HEK293T (cell line): ENCODE measurements at regions not wholly inside any gene's neighbourhood (a gene's known extent, or its start where the extent isn't known, plus 50 kb on each side); places are given as distances from the start of the nearest gene placed in this dataset.

Experiments
- ARNT ChIP-seq: fragments of 450-650 bp; IDR thresholded peaks from 2 replicates; pipeline ENCODE4 v1.6.1; 2017; ENCODE audit warnings: mild to moderate bottlenecking
- BHLHE40 ChIP-seq: fragments of 450-650 bp; IDR thresholded peaks from 2 replicates; pipeline ENCODE4 v1.6.1; 2016; ENCODE audit warnings: mild to moderate bottlenecking, moderate library complexity, borderline replicate concordance
- CTBP1 ChIP-seq: fragments of 450-650 bp; IDR thresholded peaks from 2 replicates; pipeline ENCODE4 v1.6.1; 2016; ENCODE audit warnings: borderline replicate concordance
- ELF4 ChIP-seq: fragments of 450-650 bp; IDR thresholded peaks from 2 replicates; pipeline ENCODE4 v1.6.1; 2017; ENCODE audit warnings: antibody characterized with exemption
- FOXA1 ChIP-seq: fragments of 450-650 bp; IDR thresholded peaks from 2 replicates; pipeline ENCODE4 v1.6.1; 2016; ENCODE audit warnings: mild to moderate bottlenecking
- FOXK2 ChIP-seq: fragments of 450-650 bp; IDR thresholded peaks from 2 replicates; pipeline ENCODE4 v1.6.1; 2016; ENCODE audit warnings: mild to moderate bottlenecking
- FOXM1 ChIP-seq: fragments of 450-650 bp; IDR thresholded peaks from 2 replicates; pipeline ENCODE4 v1.6.1; 2017; ENCODE audit warnings: mild to moderate bottlenecking, borderline replicate concordance
- HDGF ChIP-seq: fragments of 450-650 bp; IDR thresholded peaks from 2 replicates; pipeline ENCODE4 v1.6.1; 2017; ENCODE audit warnings: antibody characterized with exemption, borderline replicate concordance
- LEF1 ChIP-seq: fragments of 450-650 bp; IDR thresholded peaks from 2 replicates; pipeline ENCODE4 v1.6.1; 2017; ENCODE audit warnings: mild to moderate bottlenecking, borderline replicate concordance
- SP1 ChIP-seq: fragments of 450-650 bp; IDR thresholded peaks from 2 replicates; pipeline ENCODE4 v1.6.1; 2017
- SUZ12 ChIP-seq: fragments of 450-650 bp; IDR thresholded peaks from 2 replicates; pipeline ENCODE4 v1.6.1; 2016; ENCODE audit warnings: mild to moderate bottlenecking
- TARDBP ChIP-seq: fragments of 450-650 bp; IDR thresholded peaks from 2 replicates; pipeline ENCODE4 v1.6.1; 2016
- ZNF384 ChIP-seq: fragments of 450-650 bp; IDR thresholded peaks from 2 replicates; pipeline ENCODE4 v1.6.1; 2016
- TF ChIP-seq, protein P1 (sequence below): fragments of 450-650 bp; IDR thresholded peaks from 2 replicates; pipeline ENCODE4 v1.6.1; 2016

GRCh38 chr12:77489331-77489970, 341.2 kb upstream of the NAV3 start:
- TF ChIP-seq CTBP1 (no peak), FOXM1 (no peak), HDGF (no peak), SUZ12 (no peak), BHLHE40 (no peak), ZNF384 (no peak), ARNT (no peak), FOXA1 (no peak), SP1 (no peak), FOXK2 (no peak), LEF1 (no peak), ELF4 (no peak), TARDBP (no peak)
- TF ChIP-seq, protein P1, sequence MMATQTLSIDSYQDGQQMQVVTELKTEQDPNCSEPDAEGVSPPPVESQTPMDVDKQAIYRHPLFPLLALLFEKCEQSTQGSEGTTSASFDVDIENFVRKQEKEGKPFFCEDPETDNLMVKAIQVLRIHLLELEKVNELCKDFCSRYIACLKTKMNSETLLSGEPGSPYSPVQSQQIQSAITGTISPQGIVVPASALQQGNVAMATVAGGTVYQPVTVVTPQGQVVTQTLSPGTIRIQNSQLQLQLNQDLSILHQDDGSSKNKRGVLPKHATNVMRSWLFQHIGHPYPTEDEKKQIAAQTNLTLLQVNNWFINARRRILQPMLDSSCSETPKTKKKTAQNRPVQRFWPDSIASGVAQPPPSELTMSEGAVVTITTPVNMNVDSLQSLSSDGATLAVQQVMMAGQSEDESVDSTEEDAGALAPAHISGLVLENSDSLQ, result no peak
